ENCODE measurements at regions not wholly inside any gene's neighbourhood (a gene's known extent, or its start where the extent isn't known, plus 50 kb on each side); places are given as distances from the start of the nearest gene placed in this dataset.
"Not testable (repeated sequence)": the region's sequence is repeated elsewhere in the genome, so short reads cannot be mapped to it uniquely, and the experiment has no call there.

- H3K9me3 Mint-ChIP-seq (ENCODE audit: unreplicated experiment), result peaks cover 3% of the 10 kb centered on the region
- H3K27ac Mint-ChIP-seq (ENCODE audit: unreplicated experiment), result no peak overlapping the region
- H3K27me3 Mint-ChIP-seq (ENCODE audit: unreplicated experiment), result no peaks in the 10 kb centered on the region
- no peaks in the 10 kb centered on the region for H3K36me3 Mint-ChIP-seq (ENCODE audit: unreplicated experiment)
- TF ChIP-seq CTCF (IDR thresholded peaks at IDR 0.05; ENCODE audit: partially characterized antibody, unreplicated experiment), result no peak
- no peak for DNase-seq
- H3K4me1 Mint-ChIP-seq (ENCODE audit: low read depth, unreplicated experiment), result peaks cover 14% of the 10 kb centered on the region
- H3K4me3 Mint-ChIP-seq (ENCODE audit: unreplicated experiment), result no peak overlapping the region
Measured at GRCh38 chr1:102470767-102471166, 474.0 kb upstream of the OLFM3 start.

DNA sequence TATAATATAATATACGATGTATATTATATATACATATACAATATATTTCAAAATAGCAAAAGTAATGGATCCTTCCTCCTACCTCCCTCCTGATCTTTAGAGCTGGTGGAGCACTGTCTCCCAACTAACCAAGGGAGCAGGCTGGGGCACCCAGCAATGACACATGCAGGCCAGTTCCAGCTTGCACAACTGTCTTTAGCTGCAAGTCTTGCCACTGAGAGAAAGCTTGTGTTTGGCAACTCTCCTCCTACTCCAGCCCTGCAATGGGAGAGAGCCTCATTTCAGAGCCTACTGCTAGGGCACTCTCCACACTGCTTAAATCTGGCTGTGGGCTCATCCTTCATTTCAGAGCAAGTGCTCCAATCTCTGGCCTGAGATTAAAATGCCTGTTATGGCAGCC lies 469.8 kb upstream of the OLFM3 start:
- Mint-ChIP-seq H3K27me3 (ENCODE audit: unreplicated experiment) (no peaks in the 10 kb centered on the region), H3K27ac (ENCODE audit: unreplicated experiment) (no peak overlapping the region), H3K9me3 (ENCODE audit: unreplicated experiment) (peaks cover 2% of the 10 kb centered on the region), H3K36me3 (ENCODE audit: unreplicated experiment) (no peaks in the 10 kb centered on the region), H3K4me3 (ENCODE audit: unreplicated experiment) (no peak overlapping the region), H3K4me1 (ENCODE audit: low read depth, unreplicated experiment) (peaks cover 3% of the 10 kb centered on the region)
- no peak for TF ChIP-seq CTCF (IDR thresholded peaks at IDR 0.05; ENCODE audit: partially characterized antibody, unreplicated experiment)
- DNase-seq, result no peak

- Mint-ChIP-seq H3K9me3 (ENCODE audit: unreplicated experiment) (peaks cover 2% of the 10 kb centered on the region), H3K4me3 (ENCODE audit: unreplicated experiment) (no peak overlapping the region), H3K4me1 (ENCODE audit: low read depth, unreplicated experiment) (no peaks in the 10 kb centered on the region), H3K36me3 (ENCODE audit: unreplicated experiment) (no peaks in the 10 kb centered on the region), H3K27ac (ENCODE audit: unreplicated experiment) (no peak overlapping the region), H3K27me3 (ENCODE audit: unreplicated experiment) (no peaks in the 10 kb centered on the region)
- no peak for TF ChIP-seq CTCF (IDR thresholded peaks at IDR 0.05; ENCODE audit: partially characterized antibody, unreplicated experiment)
- no peak for DNase-seq
Measured at GRCh38 chr1:102463328-102463727, 466.6 kb upstream of the OLFM3 start.

- H3K27ac Mint-ChIP-seq (ENCODE audit: unreplicated experiment); H3K4me3 Mint-ChIP-seq (ENCODE audit: unreplicated experiment); DNase-seq; H3K36me3 Mint-ChIP-seq (ENCODE audit: unreplicated experiment); H3K4me1 Mint-ChIP-seq (ENCODE audit: low read depth, unreplicated experiment); H3K27me3 Mint-ChIP-seq (ENCODE audit: unreplicated experiment); H3K9me3 Mint-ChIP-seq (ENCODE audit: unreplicated experiment): not testable (repeated sequence)
Measured at GRCh38 chr1:102442317-102442716, 445.6 kb upstream of the OLFM3 start.

GRCh38 chr1:102435483-102435882 lies 438.8 kb upstream of the OLFM3 start:
- Mint-ChIP-seq H3K27me3 (ENCODE audit: unreplicated experiment) (no peaks in the 10 kb centered on the region), H3K27ac (ENCODE audit: unreplicated experiment) (no peak overlapping the region), H3K36me3 (ENCODE audit: unreplicated experiment) (no peaks in the 10 kb centered on the region), H3K9me3 (ENCODE audit: unreplicated experiment) (no peaks in the 10 kb centered on the region), H3K4me3 (ENCODE audit: unreplicated experiment) (no peak overlapping the region), H3K4me1 (ENCODE audit: low read depth, unreplicated experiment) (no peaks in the 10 kb centered on the region)
- no peak for DNase-seq
- no peak for TF ChIP-seq CTCF (IDR thresholded peaks at IDR 0.05; ENCODE audit: partially characterized antibody, unreplicated experiment)

DNA sequence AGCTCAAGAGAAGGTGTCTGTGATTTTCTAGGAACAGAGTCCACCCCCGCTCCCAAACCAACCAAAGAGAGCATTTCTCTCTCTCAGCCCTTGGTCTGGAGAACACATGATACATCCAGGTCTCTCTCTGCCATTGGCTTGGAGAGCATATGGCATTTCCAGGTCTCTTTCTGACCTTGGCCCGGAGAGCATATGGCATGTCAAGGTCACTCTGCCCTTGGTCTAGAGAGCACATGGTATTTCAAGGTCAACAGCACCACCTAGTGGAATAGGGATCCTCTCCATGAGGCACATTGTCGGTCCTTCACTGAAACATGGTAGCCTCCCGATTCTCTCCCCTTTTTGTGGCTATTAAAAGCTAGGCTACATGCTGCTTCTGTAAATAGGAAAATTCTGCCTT lies 437.7 kb upstream of the OLFM3 start:
- H3K4me1 Mint-ChIP-seq (ENCODE audit: low read depth, unreplicated experiment), result no peaks in the 10 kb centered on the region
- H3K27ac Mint-ChIP-seq (ENCODE audit: unreplicated experiment), result no peak overlapping the region
- DNase-seq, result no peak
- TF ChIP-seq CTCF (IDR thresholded peaks at IDR 0.05; ENCODE audit: partially characterized antibody, unreplicated experiment), result peak; percentile 70
- no peaks in the 10 kb centered on the region for H3K27me3 Mint-ChIP-seq (ENCODE audit: unreplicated experiment)
- H3K36me3 Mint-ChIP-seq (ENCODE audit: unreplicated experiment), result no peaks in the 10 kb centered on the region
- H3K4me3 Mint-ChIP-seq (ENCODE audit: unreplicated experiment), result no peak overlapping the region
- no peaks in the 10 kb centered on the region for H3K9me3 Mint-ChIP-seq (ENCODE audit: unreplicated experiment)
